Hematopoietic multipotent progenitor cell treated with erythropoietin and hydrocortisone succinate and interleukin-3 and kit ligand, for 17 days (in vitro differentiated cells): ENCODE measurements at regions not wholly inside any gene's neighbourhood (a gene's known extent, or its start where the extent isn't known, plus 50 kb on each side); places are given as distances from the start of the nearest gene placed in this dataset.

ENCODE experiments used
- DNase-seq: peaks from one replicate; pipeline ENCODE4 v3.0.0-alpha.2; 2015; ENCODE audit warnings: low spot score

DNA sequence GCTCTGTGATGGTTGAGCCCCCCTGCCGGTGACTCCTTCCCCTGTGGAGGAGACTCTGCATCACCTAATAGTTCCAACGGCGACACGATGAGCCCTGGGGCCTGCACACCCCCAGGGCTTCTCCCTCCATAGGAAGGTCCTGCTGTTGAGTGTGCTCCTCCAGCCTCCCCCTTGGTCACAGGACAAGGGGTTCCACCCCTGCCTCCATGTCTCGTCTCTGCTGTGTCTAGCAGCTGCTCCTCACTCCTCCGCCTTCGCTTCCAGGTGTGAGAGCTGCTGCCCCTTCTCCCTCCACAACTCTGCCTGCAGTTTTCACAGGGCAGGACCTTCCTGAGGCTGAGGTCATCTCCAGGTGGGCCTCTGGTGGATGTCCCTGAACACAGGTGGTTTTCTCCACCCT, 1416.1 kb downstream of the TBC1D22A start:
- DNase-seq, result no peak

DNA sequence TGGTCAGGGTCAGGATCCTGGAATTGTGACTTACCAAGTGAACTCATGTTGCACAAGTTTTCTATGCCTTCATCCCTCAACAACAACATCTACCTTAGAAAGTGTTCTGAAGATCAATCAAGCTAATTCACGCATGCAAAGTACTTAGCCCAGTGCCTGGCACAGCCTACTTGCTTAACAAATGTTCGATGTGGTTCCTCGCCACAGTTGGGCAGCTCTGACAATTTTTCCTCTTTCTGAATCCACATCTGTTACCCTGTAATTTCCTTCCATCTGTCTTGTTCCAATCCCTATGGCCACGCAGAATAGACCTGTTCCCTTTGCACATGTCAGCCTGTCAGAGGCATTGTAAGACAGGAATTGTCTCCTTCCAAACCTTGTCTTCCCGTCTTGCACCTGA, 1415.2 kb downstream of the TBC1D22A start:
- no peak for DNase-seq

DNA sequence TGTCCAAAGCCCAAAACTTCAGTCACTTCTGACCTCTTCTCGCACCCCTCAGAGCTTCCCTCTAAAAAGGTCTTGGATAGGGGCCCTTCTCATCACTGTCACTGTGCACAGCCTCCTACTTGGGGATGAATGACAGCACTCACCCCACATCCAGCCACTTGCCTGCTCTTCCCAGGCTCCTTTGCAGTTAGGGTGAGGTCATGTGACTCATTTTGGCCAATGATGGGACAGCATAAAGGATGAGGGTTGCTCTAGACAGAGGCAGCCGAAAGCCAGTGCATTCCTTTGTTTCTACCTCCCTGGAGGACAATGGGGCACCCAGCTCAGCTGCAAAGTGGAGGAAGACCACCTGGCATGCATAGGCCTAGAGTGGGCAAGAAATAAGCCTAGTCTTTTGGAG, 1413.3 kb downstream of the TBC1D22A start:
- DNase-seq, result no peak

DNA sequence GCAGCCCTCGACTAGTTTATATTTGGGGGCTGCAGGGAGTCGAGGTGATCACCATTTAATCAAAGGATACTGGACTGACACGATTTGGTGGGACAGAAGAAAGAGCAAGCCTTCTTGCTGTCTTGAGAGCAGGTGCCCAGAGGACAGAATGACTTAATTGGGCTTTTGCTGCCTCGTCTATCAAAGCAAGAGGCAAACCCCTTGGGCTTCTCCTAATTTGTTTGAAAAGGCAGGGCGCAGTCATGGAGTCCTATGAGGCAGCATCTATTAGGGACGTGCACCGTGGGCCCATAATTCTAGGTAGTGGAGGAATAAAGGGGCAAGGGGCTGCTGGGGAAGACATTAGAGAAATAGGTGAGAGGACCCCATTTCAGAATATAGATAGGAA, 1411.3 kb downstream of the TBC1D22A start:
- no peak for DNase-seq

DNA sequence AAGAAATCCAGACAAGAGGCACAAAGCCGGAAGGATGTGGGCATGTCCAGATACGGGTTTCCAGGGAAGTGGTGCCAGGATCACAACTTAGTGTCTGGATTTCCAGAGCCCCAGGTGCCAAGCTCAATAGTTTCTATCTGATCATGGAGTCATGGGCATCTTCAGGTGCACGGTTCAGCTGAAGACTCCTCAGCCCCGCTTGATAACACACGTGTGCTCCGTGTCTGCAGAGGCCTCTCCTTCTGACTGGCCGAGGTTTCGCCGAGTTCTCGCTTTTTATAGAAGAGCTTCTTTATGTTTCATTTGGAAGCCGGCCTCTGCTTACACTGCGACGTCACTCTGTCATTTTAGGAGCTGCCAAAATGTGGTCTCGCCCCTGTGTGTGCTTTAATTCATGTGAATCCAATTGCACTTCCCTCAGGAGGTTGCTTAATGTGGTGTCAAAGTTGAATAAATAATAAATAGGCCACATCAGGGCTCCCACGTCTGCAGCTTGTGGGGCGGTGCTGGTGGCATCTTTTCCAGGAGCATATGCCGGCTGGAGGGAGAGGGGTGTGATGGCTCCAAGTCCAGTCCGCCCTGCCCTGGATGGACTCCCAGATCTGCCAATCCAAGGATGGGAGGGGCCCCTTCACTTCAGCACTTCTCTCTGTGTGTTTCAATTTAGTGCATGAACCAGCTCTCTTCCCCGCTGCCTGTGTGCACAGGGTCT, 1410.8 kb downstream of the TBC1D22A start:
- no peak for DNase-seq

DNA sequence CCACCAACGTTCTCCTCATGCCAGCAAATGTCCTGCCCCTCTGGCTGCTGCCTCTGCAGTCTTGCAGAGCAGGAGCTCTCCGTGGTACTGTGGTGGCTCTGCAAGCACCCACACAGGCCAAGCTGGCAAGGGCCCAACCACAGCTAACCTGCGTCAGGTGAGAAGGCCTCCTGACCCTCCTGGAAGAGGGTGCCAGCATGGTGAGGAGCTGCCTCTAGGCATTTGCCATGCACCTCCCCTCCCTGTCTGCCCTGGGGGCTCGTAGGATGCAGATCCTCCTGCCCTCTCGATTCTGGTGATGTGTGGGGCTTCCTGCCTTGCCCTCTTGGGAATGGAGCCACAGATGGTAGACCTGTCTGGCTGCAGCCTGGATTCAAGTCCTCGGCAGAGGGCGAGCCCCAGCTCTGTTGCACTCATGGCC, 1408.8 kb downstream of the TBC1D22A start:
- no peak for DNase-seq

DNA sequence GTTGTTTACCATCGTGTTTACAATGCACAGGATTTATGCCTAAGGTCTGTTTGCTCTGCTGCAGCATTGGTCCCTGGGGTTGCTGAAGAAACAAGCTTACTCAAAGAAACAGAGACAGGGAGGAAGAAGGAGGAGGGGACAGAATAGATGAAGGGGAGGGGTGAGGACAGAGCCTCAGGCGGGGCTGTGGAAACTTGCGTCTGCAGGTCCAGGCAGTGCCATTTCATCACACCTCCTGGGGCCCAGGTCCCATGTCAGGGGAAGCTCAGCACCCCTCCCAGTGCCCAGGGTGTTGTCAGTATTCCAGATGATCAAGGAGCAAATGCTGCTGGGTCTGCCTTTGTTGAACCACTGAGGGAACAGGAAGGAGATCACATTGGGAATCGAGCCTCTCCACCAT, 1406.8 kb downstream of the TBC1D22A start:
- no peak for DNase-seq

DNA sequence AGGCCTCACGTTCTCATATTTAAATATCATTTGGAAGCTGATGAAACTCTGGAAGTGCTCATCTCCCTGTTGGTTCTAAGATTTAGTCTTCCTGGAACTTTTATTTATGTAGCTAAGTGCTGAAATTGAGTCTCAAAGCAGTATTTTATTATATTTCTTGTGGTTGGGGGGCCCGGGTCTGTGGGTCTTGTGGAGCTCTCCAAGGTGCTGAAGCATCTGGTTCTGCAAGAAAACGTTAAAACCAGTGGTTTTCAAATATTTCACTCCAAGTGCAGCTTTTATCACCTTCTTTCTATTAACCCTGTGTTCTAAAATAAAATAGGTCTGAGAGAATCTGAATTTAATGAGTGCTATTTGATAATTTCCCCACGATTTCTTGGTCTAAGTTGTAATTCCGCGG, 1404.8 kb downstream of the TBC1D22A start:
- DNase-seq, result no peak

DNA sequence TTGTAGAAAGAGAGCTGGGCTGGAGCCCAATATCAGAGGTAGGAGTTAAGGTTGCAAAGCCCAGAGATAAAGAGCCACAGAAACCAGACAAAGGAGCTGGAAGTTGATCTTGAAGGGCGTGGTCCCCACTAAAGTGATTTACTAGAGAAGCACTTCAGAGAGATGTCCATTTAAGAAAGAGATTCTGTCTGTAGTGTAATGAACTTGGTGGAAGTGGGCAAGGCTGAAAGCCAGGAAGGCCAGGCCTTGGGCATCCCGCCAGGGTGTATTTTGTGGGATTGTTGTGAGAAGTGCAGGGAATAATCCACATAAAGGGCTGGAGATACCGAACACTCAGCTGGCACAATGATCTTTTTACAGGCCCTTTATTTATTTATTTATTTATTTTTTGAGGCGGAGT, 1398.8 kb downstream of the TBC1D22A start:
- DNase-seq, result no peak

DNA sequence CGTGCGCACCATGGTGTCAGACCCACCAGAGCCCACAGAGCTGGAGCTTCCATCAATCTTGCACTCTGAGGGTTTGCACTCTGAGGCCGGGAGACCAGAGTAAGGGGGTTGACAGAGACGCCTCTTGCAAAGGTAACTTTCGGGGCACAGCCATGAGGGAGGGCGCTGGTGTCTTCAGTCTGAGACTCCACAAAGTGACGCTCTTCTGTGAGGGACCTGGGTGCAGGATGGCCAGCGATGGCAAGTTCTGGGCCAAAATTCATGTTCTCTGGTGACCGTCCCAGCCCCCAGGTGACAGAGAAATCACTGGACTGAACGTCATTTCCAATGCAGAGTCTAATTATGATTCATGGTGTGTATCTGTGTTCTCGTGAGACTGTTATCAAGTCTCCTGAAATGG, 1395.2 kb downstream of the TBC1D22A start:
- DNase-seq, result no peak

DNA sequence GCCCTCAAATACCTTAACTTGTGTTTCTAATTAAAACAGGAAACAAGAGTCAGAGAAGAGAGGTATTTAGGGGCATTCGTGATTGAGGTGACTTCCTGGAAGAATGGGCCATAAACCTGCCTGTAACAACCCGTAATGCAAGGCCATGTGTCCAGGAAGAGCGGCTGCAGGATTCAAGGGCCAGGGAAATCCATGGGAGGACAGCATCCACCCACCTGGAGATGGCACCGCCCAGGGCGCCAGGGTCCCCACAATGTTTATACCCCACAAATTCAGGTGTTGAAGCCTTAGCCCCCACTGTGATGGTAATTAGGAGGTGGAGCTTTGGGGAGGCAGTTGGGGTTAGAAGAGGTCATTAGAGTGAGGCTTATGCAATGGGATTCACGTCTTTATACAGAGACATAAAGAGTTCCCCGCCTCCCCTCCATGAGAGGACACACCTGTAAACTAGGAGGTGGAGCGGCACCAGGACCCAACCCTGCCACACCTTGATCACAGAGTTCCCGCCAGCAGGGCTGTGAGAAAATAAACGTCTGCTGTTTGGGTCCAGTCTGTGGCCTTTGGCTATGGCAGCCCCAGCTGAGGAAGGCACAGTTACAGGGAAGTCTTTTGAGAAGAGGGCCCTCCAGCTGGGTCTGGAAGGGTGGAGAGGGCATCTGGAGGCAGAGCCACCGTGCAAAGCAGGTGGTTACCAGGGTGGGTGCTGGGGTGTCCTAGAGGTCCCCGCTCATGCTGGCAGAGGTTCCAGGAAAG, 1394.3 kb downstream of the TBC1D22A start:
- DNase-seq, result no peak

DNA sequence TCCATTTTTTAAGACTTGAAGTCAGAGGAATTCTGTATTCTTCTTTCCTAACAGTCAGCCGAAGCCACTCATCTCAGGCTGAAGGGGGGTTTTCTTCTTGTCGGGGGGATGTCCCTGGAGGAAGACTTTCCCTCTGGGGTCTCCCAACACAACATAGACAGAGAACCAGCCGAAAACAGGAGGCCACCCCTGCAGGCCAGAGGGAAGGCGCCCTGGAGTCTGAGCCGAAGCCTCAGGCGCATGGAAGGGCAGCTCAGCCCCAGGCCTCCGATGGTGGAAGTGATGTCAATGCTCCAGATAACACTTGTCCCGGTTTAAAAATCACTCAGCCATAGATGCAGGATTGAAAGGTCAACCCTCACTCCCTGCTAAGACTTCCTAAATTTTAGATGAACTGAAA, 1393.0 kb downstream of the TBC1D22A start:
- DNase-seq, result no peak

DNA sequence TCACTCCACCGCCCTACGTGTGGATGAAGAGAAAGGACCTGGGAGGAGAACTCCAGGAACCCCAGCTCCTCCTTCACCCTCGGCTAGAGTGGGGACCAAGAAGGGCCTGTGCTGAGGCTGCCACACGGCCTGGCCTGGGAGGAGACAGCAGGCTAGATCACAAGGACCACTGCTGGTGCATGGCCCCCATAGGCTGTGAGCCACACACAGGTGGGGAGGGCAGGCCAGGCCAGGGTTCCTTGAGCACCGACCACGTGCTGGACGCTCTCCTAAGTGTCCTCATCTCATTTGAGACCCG, 1392.4 kb downstream of the TBC1D22A start:
- no peak for DNase-seq

DNA sequence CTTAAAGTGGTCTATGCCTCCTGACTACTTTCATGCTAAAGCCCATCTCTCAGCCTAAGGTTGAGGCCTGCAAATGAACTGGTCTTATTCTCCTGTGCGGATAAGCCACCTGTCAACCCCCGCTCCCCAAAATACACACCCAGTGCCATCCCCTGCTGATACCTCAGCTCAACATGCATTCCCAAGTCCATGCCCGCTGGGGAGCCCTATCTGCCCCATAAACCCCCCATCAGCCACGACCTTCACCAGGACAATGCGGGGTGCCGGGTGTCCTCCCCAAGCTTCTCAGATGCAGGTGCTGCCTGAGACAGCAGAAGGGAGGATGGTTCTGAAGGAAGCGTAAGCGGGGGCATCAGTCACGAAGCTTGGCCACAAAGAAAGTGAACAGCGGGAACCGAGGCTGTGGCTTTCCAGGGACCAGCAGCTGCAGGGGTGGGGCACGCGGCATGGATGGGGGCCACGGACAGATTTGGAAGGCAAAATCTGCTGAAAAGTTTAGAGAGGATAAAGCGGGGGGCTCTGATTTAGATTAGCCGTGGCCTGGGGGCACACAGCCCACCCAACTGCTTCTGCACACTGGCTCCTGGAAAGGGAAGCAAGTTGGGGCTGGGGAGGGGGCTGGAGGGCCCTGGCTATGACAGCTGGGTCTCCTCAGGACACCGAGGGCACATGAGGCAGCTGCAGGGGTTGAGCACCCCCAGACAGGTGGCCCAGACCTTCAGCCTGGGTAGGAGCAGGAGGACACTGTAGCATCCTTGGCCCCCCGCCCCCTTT, 1391.9 kb downstream of the TBC1D22A start:
- DNase-seq, result no peak

DNA sequence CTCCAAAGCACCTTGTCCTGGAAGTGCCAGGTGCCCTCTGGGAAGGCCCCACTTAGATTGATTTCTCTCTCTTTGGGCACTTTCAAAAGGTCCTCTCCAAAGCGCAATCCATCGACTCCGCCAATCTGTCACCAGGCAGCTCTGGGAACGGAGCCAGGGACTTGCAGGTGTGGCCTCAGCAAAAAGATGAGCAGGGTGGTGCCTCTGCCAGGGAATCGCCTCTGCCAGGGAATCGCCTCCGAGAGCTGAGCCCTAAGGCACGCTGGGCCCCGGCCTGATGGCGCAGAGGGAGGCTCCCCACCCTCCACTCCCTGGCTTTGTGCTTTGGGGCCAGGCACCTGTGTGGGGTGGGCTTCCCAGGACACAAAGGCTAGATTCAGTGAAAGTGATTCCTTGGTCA, 1391.3 kb downstream of the TBC1D22A start:
- DNase-seq, result no peak

DNA sequence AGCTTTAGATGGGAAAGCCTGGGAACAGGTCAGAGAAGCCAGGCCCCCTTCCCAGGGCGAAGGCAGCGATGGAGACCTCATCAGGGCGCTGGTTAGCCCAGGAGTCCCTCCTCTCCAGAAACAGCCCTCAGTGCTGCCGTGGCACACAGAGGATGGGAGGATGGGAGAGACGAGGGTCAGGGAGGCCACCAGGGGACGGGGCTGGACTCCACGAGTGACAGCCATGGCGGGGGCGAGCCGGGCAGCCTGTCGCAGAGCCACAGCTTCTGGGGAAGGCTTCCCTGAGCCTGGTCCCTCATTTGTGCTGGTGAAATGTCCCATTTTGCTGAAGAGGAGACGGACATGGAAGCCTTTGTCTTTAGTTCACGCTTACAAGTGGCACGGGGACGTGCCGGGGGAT, 1390.5 kb downstream of the TBC1D22A start:
- no peak for DNase-seq

DNA sequence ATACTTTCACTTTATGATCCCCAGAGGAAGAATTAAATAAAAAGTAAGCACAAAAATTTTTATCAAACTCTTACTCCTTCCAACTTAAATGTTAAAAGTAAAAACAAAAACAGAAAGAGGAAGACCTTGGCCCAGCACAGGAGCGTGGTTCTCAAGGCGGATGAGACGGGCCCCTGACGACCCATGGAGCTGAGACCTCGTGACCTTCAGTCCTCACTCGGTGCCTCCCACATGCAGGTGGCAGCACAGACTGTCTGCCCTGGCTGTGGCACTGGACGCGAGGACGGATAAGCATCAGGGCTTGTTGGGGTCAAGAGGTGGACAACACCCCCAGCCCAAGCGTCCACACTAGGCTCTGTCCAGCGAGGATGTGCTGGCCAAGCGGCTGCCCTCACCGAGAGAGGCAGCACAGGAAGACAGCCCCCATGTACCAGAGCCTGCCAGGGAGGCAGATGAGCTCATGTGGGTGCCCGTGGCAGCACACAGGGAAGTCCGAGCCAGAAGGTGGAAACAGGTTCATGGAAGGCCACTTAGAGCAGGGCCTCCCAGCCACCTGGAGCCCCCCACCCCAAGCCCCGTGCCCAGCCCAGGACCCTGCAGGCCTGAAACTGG, 1389.8 kb downstream of the TBC1D22A start:
- no peak for DNase-seq

DNA sequence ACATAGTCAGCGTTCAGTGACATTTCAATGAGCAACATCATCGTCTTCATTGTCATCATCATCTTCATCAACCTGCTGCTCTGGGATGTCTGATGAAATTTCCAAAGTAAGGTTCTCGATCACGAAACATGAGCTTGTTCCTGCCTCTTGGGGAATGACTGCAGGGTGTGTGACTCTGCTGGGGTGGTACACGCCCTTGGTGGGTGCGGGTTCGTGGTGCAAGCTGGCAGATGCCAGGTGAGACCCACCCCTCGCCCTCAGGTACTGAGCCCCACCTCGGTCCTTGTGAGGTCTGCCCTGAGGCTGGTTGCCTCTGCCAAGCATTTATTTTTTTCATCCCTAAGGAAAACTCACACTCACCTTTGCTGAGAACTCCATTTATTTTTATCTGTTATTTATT, 1389.2 kb downstream of the TBC1D22A start:
- no peak for DNase-seq

DNA sequence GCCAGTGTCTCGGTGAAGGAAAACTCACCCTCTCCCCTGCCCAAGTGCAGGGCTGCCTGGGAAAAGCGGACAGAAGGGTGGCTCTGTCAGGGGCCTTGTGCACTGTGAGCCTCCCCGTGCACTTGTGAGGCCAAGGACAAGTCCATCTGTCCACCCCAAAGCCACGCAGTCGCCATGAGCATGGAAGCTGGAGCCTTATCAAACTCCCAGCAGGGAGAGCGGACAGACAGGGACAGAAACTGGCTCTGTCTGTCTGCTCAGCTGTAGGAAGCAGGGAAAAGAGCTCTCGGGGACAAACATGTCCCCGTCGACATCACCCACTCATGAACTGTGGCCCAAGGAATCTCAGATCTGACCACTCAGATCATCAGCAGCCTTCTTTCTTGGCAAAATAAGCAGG, 1385.4 kb downstream of the TBC1D22A start:
- DNase-seq, result no peak

DNA sequence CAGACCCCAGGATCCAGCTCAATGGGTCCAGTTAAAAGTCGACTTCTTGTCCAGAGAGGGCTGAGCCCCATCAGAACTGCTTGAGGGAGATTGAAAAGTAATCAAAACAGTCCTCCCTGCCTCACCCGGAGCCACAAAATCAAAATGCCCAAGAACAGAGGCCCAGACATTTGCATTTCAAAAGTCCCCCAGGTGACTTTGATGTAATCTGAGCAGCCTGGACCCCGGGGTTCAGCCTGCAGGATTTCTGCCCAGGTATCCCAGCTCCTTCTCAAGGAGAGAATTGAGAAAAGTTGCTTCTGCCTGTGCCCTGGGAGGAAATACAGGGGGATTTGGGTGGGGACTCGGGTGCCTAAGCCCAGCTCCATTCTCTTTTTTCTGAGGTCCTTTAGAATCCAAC, 1385.0 kb downstream of the TBC1D22A start:
- no peak for DNase-seq

DNA sequence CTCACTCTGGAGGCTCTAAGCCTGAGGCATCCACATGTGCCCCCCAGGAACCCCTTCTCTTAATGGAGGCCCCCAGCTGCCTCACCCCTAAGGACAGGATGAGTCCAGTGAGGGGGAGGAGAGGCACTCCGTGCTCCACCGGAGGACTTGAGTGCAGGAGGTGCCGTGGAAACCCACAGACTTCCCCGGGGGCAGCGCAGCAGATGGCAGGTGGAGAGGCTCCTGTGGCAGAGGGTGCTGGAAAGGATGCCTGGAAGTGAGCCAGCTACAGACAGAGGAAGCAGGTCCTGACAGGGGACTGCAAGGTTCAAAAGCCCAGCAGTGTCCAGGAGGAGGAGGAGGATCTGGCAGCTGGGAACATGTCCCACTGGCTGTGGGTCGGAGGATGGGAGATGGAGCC, 1384.0 kb downstream of the TBC1D22A start:
- DNase-seq, result no peak

DNA sequence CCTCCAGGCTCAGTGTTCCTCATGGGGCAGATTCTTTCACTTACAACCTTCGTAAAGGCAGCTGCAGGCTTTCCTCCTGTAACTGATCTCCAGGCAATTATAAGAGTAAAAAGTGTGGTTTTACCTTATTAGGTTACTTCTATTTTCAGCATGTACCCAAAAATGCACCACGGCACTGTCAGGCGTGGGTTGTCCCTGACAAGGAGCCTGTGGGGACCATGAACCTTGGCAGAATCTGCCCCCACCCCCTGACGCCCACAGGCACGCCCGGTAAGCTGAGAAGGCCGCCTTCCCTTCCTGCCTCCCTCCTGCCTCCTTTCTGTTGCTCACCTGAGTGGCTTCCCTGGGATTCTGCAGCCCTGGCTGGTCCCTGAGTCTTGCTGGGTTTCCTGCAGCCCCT, 1383.3 kb downstream of the TBC1D22A start:
- no peak for DNase-seq

DNA sequence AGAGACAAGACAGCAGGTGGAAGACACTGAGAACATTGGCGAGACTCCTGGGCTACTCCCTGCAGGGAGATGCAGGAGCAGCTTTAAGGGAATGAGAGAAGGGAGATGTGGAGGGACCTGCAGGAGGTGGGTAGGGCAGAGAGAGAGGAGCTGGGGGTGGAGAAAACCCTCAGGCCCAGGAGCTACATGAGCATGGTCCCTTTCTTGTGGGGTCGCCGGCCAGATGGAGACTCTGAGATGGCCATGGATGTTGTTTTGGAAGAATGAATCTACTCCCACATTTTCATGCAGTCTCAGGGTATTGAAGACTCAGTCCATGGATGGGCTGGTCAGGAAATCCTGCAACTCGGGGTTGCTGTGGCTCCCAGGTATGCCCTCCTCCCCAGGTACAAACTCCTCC, 1381.9 kb downstream of the TBC1D22A start:
- no peak for DNase-seq
